WTC11 (cell line): ENCODE measurements at regions not wholly inside any gene's neighbourhood (a gene's known extent, or its start where the extent isn't known, plus 50 kb on each side); places are given as distances from the start of the nearest gene placed in this dataset.

Experiments
- CREM ChIP-seq: sonication (generic); formaldehyde crosslinking; IDR thresholded peaks from 2 replicates; pipeline ENCODE4 v1.8.1; 2022; ENCODE audit warnings: mild to moderate bottlenecking, missing genetic modification reagents, moderate library complexity
- ETV6 ChIP-seq: sonication (generic); formaldehyde crosslinking; IDR thresholded peaks from 2 replicates; pipeline ENCODE4 v1.8.1; 2022; ENCODE audit warnings: mild to moderate bottlenecking, missing genetic modification reagents
- JUN ChIP-seq: sonication (generic); formaldehyde crosslinking; IDR thresholded peaks from 2 replicates; pipeline ENCODE4 v1.8.0; 2023; ENCODE audit warnings: mild to moderate bottlenecking, missing genetic modification reagents
- NFATC4 ChIP-seq: fragments of 250-450 bp; sonication (Bioruptor Pico); IDR thresholded peaks from 2 replicates; pipeline ENCODE4 v1.9.0; 2021; ENCODE audit warnings: mild to moderate bottlenecking
- NR2C2 ChIP-seq: sonication (generic); formaldehyde crosslinking; IDR thresholded peaks from 2 replicates; pipeline ENCODE4 v1.8.0; 2022; ENCODE audit warnings: mild to moderate bottlenecking, missing genetic modification reagents
- SP1 ChIP-seq: sonication (generic); formaldehyde crosslinking; conservative IDR thresholded peaks from 2 replicates; pipeline ENCODE4 v1.8.1; 2022; ENCODE audit warnings: missing genetic modification reagents
- TEAD4 ChIP-seq: sonication (generic); formaldehyde crosslinking; IDR thresholded peaks from 2 replicates; pipeline ENCODE4 v1.8.0; 2022; ENCODE audit warnings: mild to moderate bottlenecking, missing genetic modification reagents
- ZNF138 ChIP-seq: sonication (generic); formaldehyde crosslinking; conservative IDR thresholded peaks from 2 replicates; pipeline ENCODE4 v1.8.1; 2022; ENCODE audit warnings: mild to moderate bottlenecking, moderate library complexity, missing genetic modification reagents
- ZNF263 ChIP-seq: sonication (generic); formaldehyde crosslinking; IDR thresholded peaks from 2 replicates; pipeline ENCODE4 v1.8.1; 2022; ENCODE audit warnings: low read depth, mild to moderate bottlenecking, moderate library complexity, missing genetic modification reagents
- TF ChIP-seq, protein P1 (sequence below): fragments of 200-600 bp; IDR thresholded peaks from 2 replicates; pipeline ENCODE4 v1.8.0; 2022; ENCODE audit warnings: antibody characterized with exemption
- TF ChIP-seq, protein P2 (sequence below): sonication (generic); formaldehyde crosslinking; conservative IDR thresholded peaks from 2 replicates; pipeline ENCODE4 v1.8.1; 2022; ENCODE audit warnings: mild to moderate bottlenecking, missing genetic modification reagents
- TF ChIP-seq, protein P3 (sequence below): sonication (generic); formaldehyde crosslinking; IDR thresholded peaks from 2 replicates; pipeline ENCODE4 v1.8.1; 2022; ENCODE audit warnings: low read depth, missing genetic modification reagents, borderline replicate concordance
- TF ChIP-seq, protein P4 (sequence below): sonication (generic); formaldehyde crosslinking; IDR thresholded peaks from 2 replicates; pipeline ENCODE4 v1.8.1; 2023; ENCODE audit warnings: mild to moderate bottlenecking, moderate library complexity, missing genetic modification reagents

DNA sequence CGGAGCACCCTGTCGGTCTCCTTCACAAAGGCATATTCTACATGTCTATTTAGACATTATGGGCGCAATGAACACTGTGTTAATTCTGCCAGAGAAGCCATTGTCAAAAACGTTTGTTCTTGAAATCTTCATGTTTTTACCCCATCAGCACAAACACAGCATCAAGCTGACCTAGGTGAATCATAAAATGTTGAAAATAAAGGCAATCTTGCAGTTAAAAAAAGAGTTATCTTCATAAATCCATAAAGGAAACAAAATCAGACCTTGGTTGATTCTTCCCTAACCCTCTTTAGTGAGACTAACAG, 154.9 kb downstream of the DIO2 start:
- TF ChIP-seq TEAD4 (CRISPR knock-in tag): no peak
- TF ChIP-seq NR2C2 (CRISPR knock-in tag): no peak
- no peak for TF ChIP-seq CREM
- TF ChIP-seq ZNF138: no peak
- TF ChIP-seq SP1: no peak
- TF ChIP-seq, protein P1, sequence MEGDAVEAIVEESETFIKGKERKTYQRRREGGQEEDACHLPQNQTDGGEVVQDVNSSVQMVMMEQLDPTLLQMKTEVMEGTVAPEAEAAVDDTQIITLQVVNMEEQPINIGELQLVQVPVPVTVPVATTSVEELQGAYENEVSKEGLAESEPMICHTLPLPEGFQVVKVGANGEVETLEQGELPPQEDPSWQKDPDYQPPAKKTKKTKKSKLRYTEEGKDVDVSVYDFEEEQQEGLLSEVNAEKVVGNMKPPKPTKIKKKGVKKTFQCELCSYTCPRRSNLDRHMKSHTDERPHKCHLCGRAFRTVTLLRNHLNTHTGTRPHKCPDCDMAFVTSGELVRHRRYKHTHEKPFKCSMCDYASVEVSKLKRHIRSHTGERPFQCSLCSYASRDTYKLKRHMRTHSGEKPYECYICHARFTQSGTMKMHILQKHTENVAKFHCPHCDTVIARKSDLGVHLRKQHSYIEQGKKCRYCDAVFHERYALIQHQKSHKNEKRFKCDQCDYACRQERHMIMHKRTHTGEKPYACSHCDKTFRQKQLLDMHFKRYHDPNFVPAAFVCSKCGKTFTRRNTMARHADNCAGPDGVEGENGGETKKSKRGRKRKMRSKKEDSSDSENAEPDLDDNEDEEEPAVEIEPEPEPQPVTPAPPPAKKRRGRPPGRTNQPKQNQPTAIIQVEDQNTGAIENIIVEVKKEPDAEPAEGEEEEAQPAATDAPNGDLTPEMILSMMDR: peak; percentile 3; the same call in 1 of the 2 replicates
- TF ChIP-seq JUN (CRISPR knock-in tag): no peak
- TF ChIP-seq, protein P2, sequence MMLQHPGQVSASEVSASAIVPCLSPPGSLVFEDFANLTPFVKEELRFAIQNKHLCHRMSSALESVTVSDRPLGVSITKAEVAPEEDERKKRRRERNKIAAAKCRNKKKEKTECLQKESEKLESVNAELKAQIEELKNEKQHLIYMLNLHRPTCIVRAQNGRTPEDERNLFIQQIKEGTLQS (CRISPR knock-in tag): no peak
- TF ChIP-seq, protein P3, sequence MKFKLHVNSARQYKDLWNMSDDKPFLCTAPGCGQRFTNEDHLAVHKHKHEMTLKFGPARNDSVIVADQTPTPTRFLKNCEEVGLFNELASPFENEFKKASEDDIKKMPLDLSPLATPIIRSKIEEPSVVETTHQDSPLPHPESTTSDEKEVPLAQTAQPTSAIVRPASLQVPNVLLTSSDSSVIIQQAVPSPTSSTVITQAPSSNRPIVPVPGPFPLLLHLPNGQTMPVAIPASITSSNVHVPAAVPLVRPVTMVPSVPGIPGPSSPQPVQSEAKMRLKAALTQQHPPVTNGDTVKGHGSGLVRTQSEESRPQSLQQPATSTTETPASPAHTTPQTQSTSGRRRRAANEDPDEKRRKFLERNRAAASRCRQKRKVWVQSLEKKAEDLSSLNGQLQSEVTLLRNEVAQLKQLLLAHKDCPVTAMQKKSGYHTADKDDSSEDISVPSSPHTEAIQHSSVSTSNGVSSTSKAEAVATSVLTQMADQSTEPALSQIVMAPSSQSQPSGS (CRISPR knock-in tag): no peak
- TF ChIP-seq, protein P4, sequence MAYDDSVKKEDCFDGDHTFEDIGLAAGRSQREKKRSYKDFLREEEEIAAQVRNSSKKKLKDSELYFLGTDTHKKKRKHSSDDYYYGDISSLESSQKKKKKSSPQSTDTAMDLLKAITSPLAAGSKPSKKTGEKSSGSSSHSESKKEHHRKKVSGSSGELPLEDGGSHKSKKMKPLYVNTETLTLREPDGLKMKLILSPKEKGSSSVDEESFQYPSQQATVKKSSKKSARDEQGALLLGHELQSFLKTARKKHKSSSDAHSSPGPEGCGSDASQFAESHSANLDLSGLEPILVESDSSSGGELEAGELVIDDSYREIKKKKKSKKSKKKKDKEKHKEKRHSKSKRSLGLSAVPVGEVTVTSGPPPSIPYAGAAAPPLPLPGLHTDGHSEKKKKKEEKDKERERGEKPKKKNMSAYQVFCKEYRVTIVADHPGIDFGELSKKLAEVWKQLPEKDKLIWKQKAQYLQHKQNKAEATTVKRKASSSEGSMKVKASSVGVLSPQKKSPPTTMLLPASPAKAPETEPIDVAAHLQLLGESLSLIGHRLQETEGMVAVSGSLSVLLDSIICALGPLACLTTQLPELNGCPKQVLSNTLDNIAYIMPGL: no peak
- TF ChIP-seq ETV6: no peak
- TF ChIP-seq ZNF263 (CRISPR knock-in tag): no peak
- no peak for TF ChIP-seq NFATC4 (CRISPR knock-in tag)
